GM12878 (cell line): ENCODE measurements at regions not wholly inside any gene's neighbourhood (a gene's known extent, or its start where the extent isn't known, plus 50 kb on each side); places are given as distances from the start of the nearest gene placed in this dataset.

Experiments used
- ASH2L ChIP-seq: fragments of 300-600, 200-600 bp; sonication (generic); IDR thresholded peaks from 2 replicates; pipeline ENCODE4 v1.6.1; 2017; ENCODE audit warnings: low read depth, mild to moderate bottlenecking, borderline replicate concordance
- CHD2 ChIP-seq: IDR thresholded peaks from 2 replicates; pipeline ENCODE4 v1.6.1; 2011; ENCODE audit warnings: low read depth, low read length, improper control_type of control experiment, borderline replicate concordance
- FOXK2 ChIP-seq: fragments of 450-650 bp; IDR thresholded peaks from 2 replicates; pipeline ENCODE4 v1.6.1; 2017; ENCODE audit warnings: mild to moderate bottlenecking, moderate library complexity
- HDAC2 ChIP-seq: fragments of 200-600 bp; sonication (generic); IDR thresholded peaks from 2 replicates; pipeline ENCODE4 v1.6.1; 2017
- NR2C1 ChIP-seq: fragments of 450-650 bp; IDR thresholded peaks from 2 replicates; pipeline ENCODE4 v1.6.1; 2017; ENCODE audit warnings: antibody characterized with exemption, mild to moderate bottlenecking, moderate library complexity
- NR2C2 ChIP-seq: IDR thresholded peaks from 2 replicates; pipeline ENCODE4 v1.6.1; 2011; ENCODE audit warnings: borderline replicate concordance, low read depth; ENCODE audit not compliant: control insufficient read depth, insufficient read length
- POLR2AphosphoS5 ChIP-seq: IDR thresholded peaks from 2 replicates; pipeline ENCODE4 v1.6.1; 2011; ENCODE audit warnings: mild to moderate bottlenecking, low read length, inconsistent platforms
- RFX5 ChIP-seq: IDR thresholded peaks from 2 replicates; pipeline ENCODE4 v1.6.1; 2011; ENCODE audit warnings: low read depth, low read length, improper control_type of control experiment
- YY1 ChIP-seq: IDR thresholded peaks from 2 replicates; pipeline ENCODE4 v1.6.1; 2011; ENCODE audit warnings: low read depth, mild to moderate bottlenecking, low read length
- TF ChIP-seq, protein P1 (sequence below): fragments of 450-650 bp; IDR thresholded peaks from 2 replicates; pipeline ENCODE4 v1.6.1; 2017; ENCODE audit warnings: mild to moderate bottlenecking, moderate library complexity
- TF ChIP-seq, protein P2 (sequence below): fragments of 450-650 bp; IDR thresholded peaks from 2 replicates; pipeline ENCODE4 v1.6.1; 2018; ENCODE audit warnings: mild to moderate bottlenecking, low read depth, moderate library complexity; ENCODE audit not compliant: partially characterized antibody
- TF ChIP-seq, protein P3 (sequence below): fragments of 450-650 bp; formaldehyde crosslinking; IDR thresholded peaks from 2 replicates; pipeline ENCODE4 v1.4.0; 2020; ENCODE audit warnings: mild to moderate bottlenecking, moderate library complexity
- TF ChIP-seq, protein P4 (sequence below): IDR thresholded peaks from 2 replicates; pipeline ENCODE4 v1.6.1; 2011; ENCODE audit warnings: low read depth, low read length, improper control_type of control experiment, borderline replicate concordance
- TF ChIP-seq, protein P5 (sequence below): fragments of 450-650 bp; IDR thresholded peaks from 2 replicates; pipeline ENCODE4 v1.6.1; 2017; ENCODE audit warnings: mild to moderate bottlenecking, low read depth, inconsistent platforms; ENCODE audit not compliant: poor library complexity, severe bottlenecking

DNA sequence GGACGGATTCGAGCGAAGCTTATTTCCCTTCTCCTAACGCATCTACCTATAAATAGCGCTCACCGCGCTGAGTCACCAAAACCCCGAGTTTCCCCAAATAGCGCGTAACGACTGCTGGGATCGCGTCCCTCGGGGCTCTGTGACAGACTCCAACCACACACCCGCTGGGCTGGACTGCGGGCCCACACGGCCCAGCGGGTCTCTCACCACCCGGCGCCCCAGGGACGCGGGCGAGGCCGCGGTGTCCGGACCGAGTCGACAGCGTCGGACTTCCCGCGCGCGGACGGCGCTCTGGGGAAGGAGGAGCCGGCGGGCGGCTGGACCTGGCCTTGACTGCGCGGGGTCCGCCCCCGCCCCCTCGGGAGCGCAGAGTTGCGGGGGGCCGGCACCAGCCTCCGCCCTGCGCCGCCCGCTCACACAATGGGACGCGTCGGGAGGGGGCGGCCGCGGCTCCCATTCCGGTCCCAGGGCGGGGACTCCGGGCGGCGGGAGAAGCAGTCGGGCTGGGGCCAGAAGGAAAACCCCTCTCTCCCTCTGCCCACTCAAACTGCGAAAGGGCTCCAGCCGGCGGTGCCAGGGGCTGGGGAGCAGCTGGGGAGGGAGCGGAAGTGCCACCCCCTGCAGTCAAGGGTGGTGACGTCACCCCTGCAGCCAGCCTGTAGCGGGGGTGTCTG is 108.8 kb downstream of the KCNRG start (continued):
- TF ChIP-seq, protein P1, sequence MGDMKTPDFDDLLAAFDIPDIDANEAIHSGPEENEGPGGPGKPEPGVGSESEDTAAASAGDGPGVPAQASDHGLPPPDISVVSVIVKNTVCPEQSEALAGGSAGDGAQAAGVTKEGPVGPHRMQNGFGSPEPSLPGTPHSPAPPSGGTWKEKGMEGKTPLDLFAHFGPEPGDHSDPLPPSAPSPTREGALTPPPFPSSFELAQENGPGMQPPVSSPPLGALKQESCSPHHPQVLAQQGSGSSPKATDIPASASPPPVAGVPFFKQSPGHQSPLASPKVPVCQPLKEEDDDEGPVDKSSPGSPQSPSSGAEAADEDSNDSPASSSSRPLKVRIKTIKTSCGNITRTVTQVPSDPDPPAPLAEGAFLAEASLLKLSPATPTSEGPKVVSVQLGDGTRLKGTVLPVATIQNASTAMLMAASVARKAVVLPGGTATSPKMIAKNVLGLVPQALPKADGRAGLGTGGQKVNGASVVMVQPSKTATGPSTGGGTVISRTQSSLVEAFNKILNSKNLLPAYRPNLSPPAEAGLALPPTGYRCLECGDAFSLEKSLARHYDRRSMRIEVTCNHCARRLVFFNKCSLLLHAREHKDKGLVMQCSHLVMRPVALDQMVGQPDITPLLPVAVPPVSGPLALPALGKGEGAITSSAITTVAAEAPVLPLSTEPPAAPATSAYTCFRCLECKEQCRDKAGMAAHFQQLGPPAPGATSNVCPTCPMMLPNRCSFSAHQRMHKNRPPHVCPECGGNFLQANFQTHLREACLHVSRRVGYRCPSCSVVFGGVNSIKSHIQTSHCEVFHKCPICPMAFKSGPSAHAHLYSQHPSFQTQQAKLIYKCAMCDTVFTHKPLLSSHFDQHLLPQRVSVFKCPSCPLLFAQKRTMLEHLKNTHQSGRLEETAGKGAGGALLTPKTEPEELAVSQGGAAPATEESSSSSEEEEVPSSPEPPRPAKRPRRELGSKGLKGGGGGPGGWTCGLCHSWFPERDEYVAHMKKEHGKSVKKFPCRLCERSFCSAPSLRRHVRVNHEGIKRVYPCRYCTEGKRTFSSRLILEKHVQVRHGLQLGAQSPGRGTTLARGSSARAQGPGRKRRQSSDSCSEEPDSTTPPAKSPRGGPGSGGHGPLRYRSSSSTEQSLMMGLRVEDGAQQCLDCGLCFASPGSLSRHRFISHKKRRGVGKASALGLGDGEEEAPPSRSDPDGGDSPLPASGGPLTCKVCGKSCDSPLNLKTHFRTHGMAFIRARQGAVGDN, result no peak
- TF ChIP-seq CHD2 (0 out of 2 replicates have a peak, but pooled peaks have one; percentile 18), FOXK2 (no peak), HDAC2 (no peak), YY1 (no peak), NR2C2 (no peak), RFX5 (no peak), NR2C1 (no peak), POLR2AphosphoS5 (no peak; the same call in 1 of the 2 replicates), ASH2L (no peak)
- TF ChIP-seq, protein P2, sequence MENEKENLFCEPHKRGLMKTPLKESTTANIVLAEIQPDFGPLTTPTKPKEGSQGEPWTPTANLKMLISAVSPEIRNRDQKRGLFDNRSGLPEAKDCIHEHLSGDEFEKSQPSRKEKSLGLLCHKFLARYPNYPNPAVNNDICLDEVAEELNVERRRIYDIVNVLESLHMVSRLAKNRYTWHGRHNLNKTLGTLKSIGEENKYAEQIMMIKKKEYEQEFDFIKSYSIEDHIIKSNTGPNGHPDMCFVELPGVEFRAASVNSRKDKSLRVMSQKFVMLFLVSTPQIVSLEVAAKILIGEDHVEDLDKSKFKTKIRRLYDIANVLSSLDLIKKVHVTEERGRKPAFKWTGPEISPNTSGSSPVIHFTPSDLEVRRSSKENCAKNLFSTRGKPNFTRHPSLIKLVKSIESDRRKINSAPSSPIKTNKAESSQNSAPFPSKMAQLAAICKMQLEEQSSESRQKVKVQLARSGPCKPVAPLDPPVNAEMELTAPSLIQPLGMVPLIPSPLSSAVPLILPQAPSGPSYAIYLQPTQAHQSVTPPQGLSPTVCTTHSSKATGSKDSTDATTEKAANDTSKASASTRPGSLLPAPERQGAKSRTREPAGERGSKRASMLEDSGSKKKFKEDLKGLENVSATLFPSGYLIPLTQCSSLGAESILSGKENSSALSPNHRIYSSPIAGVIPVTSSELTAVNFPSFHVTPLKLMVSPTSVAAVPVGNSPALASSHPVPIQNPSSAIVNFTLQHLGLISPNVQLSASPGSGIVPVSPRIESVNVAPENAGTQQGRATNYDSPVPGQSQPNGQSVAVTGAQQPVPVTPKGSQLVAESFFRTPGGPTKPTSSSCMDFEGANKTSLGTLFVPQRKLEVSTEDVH, result no peak
- TF ChIP-seq, protein P3, sequence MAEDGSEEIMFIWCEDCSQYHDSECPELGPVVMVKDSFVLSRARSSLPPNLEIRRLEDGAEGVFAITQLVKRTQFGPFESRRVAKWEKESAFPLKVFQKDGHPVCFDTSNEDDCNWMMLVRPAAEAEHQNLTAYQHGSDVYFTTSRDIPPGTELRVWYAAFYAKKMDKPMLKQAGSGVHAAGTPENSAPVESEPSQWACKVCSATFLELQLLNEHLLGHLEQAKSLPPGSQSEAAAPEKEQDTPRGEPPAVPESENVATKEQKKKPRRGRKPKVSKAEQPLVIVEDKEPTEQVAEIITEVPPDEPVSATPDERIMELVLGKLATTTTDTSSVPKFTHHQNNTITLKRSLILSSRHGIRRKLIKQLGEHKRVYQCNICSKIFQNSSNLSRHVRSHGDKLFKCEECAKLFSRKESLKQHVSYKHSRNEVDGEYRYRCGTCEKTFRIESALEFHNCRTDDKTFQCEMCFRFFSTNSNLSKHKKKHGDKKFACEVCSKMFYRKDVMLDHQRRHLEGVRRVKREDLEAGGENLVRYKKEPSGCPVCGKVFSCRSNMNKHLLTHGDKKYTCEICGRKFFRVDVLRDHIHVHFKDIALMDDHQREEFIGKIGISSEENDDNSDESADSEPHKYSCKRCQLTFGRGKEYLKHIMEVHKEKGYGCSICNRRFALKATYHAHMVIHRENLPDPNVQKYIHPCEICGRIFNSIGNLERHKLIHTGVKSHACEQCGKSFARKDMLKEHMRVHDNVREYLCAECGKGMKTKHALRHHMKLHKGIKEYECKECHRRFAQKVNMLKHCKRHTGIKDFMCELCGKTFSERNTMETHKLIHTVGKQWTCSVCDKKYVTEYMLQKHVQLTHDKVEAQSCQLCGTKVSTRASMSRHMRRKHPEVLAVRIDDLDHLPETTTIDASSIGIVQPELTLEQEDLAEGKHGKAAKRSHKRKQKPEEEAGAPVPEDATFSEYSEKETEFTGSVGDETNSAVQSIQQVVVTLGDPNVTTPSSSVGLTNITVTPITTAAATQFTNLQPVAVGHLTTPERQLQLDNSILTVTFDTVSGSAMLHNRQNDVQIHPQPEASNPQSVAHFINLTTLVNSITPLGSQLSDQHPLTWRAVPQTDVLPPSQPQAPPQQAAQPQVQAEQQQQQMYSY (CRISPR knock-in tag), result no peak
- TF ChIP-seq, protein P4, sequence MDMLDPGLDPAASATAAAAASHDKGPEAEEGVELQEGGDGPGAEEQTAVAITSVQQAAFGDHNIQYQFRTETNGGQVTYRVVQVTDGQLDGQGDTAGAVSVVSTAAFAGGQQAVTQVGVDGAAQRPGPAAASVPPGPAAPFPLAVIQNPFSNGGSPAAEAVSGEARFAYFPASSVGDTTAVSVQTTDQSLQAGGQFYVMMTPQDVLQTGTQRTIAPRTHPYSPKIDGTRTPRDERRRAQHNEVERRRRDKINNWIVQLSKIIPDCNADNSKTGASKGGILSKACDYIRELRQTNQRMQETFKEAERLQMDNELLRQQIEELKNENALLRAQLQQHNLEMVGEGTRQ, result no peak
- TF ChIP-seq, protein P5, sequence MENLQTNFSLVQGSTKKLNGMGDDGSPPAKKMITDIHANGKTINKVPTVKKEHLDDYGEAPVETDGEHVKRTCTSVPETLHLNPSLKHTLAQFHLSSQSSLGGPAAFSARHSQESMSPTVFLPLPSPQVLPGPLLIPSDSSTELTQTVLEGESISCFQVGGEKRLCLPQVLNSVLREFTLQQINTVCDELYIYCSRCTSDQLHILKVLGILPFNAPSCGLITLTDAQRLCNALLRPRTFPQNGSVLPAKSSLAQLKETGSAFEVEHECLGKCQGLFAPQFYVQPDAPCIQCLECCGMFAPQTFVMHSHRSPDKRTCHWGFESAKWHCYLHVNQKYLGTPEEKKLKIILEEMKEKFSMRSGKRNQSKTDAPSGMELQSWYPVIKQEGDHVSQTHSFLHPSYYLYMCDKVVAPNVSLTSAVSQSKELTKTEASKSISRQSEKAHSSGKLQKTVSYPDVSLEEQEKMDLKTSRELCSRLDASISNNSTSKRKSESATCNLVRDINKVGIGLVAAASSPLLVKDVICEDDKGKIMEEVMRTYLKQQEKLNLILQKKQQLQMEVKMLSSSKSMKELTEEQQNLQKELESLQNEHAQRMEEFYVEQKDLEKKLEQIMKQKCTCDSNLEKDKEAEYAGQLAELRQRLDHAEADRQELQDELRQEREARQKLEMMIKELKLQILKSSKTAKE, result no peak
